Erythroblast (primary cell): ENCODE measurements at regions not wholly inside any gene's neighbourhood (a gene's known extent, or its start where the extent isn't known, plus 50 kb on each side); places are given as distances from the start of the nearest gene placed in this dataset.
"Not testable (repeated sequence)": the region's sequence is repeated elsewhere in the genome, so short reads cannot be mapped to it uniquely, and the experiment has no call there.

ENCODE experiments used
- DNase-seq, 2 experiments: peaks; one replicate each; lab custom pipeline; 2025; lab: John Stamatoyannopoulos, UW
- GATA1 ChIP-seq: IDR thresholded peaks from 2 replicates; pipeline ENCODE4 v1.6.1; 2011; ENCODE audit warnings: low read depth, mild to moderate bottlenecking, control low read depth, low read length, moderate library complexity
- POLR2A ChIP-seq: IDR thresholded peaks from 2 replicates; pipeline ENCODE4 v1.6.1; 2011; ENCODE audit warnings: mild to moderate bottlenecking, low read length

DNA sequence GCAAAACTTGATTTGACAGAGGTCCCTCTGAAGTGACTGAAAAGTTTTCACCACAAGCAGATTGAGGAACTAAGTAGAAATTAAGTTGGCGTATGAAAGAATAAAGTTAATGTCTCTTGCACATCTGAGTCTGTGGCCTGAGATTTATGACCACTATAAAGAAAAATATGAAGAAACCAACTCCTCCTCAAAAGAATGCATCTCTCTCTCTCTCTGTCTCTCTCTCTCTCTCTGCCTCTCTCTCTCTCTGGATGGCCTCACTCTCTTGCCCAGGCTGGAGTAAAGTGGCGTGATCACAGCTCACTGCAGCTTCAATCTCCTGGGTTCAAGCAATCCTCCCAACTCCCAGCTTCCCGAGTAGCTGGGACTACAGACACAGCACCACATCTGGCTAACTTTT, 55.2 kb downstream of the RPL22L1 start:
- TF ChIP-seq POLR2A (no peak), GATA1 (no peak)
- no peak for DNase-seq

DNA sequence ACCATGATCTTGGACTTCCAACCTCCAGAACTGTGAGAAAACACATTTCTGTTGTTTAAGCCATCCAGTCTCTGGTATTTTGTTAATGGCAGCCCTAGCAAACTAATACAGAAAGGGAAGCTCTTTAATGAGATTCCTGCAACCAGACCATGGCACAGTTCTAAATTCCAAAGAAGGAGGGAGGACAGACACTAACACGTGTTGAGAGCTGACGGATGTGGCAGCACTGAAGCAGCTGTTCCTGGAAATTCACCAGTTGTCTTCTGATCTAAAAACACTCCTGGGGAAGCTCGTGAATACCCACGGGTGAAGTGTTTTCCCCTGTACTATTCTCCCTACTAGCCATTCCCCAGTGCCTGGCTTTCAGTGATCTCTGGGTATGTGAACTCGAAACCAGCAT, 56.7 kb downstream of the RPL22L1 start:
- DNase-seq, result no peak
- TF ChIP-seq GATA1, result no peak
- TF ChIP-seq POLR2A, result no peak

DNA sequence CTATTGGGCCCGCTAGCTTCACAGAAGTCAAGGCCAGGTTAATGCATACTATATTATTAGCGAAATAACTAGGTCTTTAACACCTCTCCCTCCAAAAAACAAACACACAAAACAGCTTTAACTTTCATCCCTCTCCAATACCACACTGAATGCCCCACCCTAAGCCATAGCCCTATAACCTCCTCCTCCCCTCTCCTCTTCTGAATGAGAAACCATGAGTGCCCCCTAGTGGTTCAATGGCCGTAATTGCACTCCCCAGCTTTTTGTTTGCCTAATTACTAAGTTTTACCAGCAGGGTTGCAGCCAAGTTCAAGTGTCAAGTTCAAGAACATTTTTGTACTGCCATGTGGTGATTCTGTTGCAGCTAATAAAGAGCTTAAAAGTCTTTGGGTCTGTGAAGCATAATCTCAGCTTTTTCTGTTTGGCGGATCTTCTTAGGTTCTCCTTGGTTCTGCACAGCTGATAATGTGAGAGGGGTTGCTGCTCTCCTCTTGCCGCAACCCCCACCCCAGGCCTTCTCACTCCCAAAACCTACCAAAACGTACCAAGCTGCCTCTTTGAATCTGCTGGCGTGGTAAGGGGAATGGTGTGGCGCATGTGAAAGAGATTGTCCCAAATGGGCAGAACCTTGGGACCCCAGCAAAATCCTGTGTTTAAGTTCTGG, 57.9 kb downstream of the RPL22L1 start:
- DNase-seq, result peak; percentile 89 to 94
- no peak for TF ChIP-seq GATA1
- peak; percentile 15 for TF ChIP-seq POLR2A

DNA sequence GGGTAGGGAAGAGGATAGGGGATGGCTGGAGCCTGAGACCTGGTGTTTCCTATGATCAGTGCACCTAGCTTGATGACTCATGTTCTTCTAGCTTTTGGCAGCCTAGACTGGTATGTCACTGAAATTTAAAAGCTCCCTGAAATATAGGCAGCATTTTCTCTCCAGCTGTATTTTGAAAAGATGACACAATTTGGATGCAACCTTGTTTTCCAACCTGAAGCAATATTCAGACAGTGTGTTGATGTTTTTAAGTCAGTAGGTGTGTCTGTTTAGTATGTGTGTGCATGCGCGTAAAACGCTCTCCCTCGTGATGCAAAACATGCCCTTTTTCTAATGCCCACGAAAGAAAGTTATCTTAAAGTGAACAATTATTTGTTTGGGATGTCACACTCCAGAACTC, 58.5 kb downstream of the RPL22L1 start:
- DNase-seq, result peak; percentile 53 to 76
- TF ChIP-seq GATA1 (no peak), POLR2A (no peak)

DNA sequence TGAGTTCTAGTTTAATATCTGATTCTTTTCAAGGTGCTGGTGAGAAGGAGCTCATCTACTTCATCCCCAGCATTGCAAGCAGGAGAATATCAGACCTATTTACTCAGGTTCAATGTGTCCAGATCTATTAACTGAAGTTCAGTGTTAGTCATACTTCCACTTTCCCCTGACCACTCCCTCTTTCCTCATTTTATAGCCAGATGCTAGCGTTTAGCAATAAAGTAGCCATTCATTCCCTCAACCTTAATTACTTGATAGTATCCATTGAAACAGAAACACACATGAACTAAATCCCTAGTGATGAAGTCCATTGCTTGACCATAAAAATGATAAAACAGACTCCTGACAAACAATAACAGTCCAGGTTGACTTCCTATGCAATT, 60.0 kb downstream of the RPL22L1 start:
- no peak for TF ChIP-seq GATA1
- TF ChIP-seq POLR2A, result no peak
- no peak for DNase-seq

DNA sequence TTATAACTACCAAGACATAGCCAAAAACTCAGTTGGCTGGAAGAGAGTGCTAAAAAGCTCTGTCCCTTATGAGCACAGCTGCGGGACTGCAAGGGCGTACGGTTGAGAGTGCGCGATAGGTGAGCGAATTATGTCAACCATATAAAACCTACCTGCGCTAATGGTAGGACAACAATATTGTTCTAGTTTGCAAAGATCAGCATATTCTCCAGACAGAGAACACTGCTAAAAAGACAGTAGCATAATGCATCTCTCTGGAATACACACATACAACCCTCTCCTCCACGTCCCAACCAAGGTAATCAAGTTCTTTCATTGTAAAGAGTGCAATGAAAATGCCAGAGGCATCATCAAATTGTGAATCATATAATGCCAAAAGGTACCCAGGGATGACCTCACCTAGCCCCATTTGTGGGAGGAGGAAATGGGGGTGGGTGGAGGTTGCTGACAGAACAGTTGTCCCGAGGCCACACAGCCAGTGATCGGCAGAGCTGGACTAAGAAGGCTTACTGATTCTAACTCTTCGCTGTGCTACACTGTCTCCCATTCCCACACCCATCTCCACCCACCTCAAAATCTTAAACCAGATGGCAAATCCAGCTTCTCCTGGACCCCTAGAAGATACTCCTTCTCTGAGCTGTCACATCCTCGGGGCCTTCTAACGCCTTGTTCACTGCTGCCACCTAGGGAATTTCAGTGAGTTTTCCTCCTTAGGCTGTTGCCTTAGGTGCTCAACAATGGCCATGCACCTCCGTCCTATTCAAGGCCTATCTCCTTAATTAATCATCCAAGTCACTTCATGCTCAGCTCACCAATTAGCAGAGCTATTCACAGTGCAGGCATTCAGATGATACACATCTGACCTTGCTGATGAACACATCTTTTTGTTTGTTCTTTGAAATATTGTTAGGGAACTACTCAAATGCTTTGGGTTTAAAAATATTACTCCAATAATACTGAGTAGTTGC, 60.7 kb downstream of the RPL22L1 start:
- TF ChIP-seq GATA1 (no peak), POLR2A (no peak)
- peak; percentile 78 to 79 for DNase-seq

DNA sequence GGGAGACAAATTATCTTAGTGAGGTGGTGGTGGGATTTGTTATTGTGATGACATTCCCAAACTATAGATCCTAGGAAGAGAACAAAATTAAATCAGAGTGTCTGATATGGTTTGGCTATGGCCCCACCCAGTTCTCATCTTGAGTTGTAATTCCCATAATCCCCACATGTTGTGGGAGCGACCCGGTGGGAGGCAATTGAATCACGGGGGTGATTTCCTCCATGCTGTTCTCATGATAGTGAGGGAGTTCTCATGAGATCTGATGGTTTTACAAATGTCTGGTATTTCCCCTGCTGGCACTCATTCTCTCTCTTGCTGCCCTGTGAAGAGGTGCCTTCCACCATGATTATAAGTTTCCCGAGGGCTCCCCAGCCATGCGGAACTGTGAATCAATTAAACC, 62.0 kb downstream of the RPL22L1 start:
- no peak for DNase-seq
- TF ChIP-seq GATA1 (no peak), POLR2A (no peak)

DNA sequence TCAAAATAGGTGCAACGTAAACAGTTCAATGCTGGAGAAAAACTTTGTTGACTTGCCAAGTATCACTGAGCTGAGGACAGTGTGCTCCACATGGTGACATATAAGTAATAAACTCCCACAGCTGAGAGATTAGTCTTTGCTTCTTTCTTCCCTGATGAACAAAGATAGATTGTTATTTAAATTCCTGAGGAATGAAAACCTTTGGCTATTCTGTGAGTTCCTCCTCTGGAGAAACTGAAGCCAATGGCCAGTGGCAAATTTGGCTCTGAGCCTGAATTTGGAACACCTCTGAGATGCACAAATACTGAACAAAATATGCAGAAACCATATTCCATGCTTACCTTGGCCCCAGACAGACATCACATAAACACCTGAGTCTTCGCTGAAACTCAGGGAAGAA, 63.3 kb downstream of the RPL22L1 start:
- DNase-seq, result no peak
- no peak for TF ChIP-seq POLR2A
- TF ChIP-seq GATA1, result no peak

DNA sequence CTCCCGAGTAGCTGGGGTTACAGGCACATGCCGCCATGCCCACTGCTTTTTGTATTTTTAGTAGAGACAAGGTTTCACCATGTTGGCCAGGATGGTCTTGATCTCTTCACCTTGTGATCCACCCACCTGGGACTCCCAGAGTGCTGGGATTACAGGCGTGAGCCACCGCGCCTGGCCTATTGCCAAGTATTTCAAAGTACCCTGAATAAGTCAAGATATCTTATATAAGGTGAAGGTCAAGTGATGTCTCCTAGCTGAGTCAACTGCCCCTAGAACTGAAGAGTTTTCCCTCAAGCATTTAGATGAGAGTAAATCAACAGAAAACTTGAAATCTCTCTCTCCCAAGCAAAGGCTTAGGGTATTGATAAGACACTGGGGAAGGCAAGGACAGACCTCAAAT, 63.9 kb downstream of the RPL22L1 start:
- peak in 1 of 2 experiments; percentile 19 for DNase-seq
- TF ChIP-seq GATA1 (no peak), POLR2A (no peak)

DNA sequence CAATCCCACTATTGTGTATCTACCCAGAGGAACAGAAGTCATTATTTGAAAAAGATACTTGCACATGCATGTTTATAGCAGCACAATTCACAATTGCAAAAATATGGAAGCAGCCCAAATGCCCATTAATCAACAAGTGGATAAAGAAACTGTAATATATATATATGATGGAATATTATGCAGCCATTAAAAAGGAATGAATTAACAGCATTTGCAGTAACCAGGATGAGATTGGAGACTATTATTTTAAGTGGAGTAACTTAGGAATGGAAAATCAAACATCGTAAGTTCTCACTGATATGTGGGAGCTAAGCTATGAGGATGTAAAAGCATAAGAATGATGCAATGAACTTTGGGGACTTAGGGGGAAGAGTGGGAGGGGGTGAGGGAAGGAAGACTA, 64.7 kb downstream of the RPL22L1 start:
- DNase-seq, result not testable (repeated sequence)

DNA sequence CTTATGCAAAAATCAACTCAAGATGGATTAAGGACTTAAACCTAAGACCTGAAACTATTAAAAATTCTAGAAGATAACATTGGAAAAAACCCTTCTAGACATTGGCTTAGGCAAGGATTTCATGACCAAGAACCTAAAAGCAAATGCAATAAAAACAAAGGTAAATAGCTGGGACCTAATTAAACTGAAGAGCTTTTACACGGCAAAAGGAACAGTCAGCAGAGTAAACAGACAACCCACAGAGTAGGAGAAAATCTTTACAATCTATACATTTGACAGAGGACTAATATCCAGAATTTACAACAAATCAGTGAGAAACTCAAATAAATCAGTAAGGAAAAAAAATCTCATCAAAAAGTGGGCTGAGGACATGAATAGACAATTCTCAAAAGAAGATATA, 65.4 kb downstream of the RPL22L1 start:
- not testable (repeated sequence) for DNase-seq

DNA sequence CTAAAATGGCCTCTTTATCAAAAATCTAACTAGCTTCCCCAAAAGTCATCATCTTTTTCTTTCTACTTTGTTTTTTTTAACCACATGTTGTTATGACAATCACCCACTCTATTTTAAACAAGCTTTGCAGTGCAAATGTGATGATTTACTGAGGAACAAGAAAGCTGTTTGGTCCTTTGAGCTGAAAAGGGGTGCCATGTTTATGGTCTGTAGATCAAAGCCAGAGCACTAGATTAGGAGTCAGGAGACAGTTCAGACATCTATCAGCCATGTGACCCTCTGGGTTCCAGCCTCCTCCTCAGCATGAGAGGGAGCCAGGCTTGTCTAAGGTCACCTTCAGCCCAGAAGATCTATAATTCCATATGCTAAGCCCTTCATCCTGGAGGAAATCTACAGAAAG, 65.9 kb downstream of the RPL22L1 start:
- TF ChIP-seq GATA1 (no peak), POLR2A (no peak)
- DNase-seq, result no peak

DNA sequence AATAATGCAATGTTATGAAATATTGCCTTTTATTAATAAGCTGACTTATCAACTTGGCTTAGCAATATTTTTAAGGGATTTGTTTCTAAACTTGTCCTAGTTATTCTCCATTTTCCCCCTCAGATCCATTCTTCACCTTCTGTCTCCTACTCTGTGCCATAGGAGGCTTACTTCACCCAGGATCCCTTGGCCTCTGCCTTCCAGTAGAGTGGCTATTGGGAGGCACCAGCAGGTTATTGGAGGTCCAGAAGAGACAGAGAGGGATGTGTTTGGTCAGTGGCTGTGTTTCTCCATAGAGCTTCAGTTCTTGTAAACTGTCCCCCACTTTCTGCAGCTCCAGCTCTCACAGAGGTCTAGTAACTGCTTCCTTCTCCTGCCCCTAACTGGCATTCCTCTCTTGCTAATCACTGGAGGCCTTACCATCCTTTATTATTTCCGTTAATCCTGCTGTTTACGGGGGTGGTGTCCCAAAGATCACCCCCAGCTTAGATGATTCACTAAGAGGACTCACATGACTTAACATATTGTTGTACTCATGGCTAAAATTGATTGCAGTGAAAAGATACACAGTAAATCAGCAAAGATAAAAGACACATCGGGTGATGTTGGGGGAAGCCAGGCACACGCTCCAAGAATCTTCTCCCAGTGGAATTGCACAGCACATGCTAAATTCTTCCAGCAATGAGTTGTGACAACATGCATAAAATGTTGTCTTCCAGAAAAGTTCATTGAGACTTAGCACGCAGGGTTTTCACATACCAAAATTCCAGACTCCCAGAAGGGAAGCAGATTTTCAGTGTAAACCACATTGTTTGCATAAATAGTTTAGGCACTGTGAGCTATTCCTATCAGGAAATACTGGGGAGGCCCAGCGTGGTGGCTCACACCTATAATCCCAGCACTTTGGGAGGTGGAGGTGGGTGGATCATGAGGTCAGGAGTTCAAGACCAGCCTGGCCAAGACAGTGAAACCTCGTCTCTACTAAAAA, 67.5 kb downstream of the RPL22L1 start:
- TF ChIP-seq GATA1 (no peak), POLR2A (no peak)
- DNase-seq, result peak; percentile 43 to 65
